Thyroid gland (tissue), 4 donors: ENCODE measurements at regions not wholly inside any gene's neighbourhood (a gene's known extent, or its start where the extent isn't known, plus 50 kb on each side); places are given as distances from the start of the nearest gene placed in this dataset.

Source experiments
- POLR2A ChIP-seq, 2 donors: fragments of 450-650 bp; IDR thresholded peaks; one replicate each; pipeline ENCODE4 v1.6.1; 2017; ENCODE audit warnings: antibody characterized with exemption in 2 of 2, mild to moderate bottlenecking in 2 of 2, moderate library complexity in 1 of 2
- TF ChIP-seq, protein P1 (sequence below), 6 experiments: fragments of 200-600 bp in 3 of 6; fragments of 450-650 bp in 3 of 6; sonication (generic) in 3 of 6; IDR thresholded peaks; one replicate each; pipeline ENCODE4 v1.5.1; 2016 to 2019; ENCODE audit warnings: antibody characterized with exemption in 6 of 6, mild to moderate bottlenecking in 2 of 6, inconsistent platforms in 1 of 6, moderate library complexity in 1 of 6

DNA sequence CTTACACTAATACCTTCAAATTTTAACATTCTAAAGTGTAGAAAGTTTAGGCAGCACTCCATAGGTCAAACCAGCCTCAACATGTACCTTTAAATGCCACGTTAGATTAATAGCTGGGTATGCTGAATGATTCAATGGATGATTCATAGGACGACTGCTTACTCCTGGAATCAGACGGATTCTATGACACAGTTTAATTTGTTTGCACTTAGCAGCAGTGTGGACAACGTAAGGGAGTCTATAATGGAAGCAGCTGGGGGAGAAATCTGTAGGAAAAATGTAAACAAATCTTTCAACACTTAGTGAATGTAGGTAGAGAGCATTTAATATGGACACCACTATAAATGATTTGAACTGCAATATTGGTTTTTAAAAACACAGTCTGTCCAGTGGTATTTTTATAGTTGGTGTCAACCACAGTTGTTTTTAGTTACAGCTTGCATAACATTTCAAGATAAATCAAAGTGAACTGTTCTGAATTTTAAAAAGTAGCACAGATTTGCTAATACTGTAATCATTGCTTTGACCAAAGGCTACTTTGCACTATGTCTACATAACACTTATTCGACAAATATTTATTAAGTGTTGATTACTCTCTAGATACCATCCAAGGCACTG is 701.5 kb upstream of the MEF2C start:
- TF ChIP-seq, protein P1, sequence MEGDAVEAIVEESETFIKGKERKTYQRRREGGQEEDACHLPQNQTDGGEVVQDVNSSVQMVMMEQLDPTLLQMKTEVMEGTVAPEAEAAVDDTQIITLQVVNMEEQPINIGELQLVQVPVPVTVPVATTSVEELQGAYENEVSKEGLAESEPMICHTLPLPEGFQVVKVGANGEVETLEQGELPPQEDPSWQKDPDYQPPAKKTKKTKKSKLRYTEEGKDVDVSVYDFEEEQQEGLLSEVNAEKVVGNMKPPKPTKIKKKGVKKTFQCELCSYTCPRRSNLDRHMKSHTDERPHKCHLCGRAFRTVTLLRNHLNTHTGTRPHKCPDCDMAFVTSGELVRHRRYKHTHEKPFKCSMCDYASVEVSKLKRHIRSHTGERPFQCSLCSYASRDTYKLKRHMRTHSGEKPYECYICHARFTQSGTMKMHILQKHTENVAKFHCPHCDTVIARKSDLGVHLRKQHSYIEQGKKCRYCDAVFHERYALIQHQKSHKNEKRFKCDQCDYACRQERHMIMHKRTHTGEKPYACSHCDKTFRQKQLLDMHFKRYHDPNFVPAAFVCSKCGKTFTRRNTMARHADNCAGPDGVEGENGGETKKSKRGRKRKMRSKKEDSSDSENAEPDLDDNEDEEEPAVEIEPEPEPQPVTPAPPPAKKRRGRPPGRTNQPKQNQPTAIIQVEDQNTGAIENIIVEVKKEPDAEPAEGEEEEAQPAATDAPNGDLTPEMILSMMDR (IDR thresholded peaks at IDR 0.05), result no peak
- no peak for TF ChIP-seq POLR2A (IDR thresholded peaks at IDR 0.05)
